ENCODE measurements at regions not wholly inside any gene's neighbourhood (a gene's known extent, or its start where the extent isn't known, plus 50 kb on each side); places are given as distances from the start of the nearest gene placed in this dataset.

DNA sequence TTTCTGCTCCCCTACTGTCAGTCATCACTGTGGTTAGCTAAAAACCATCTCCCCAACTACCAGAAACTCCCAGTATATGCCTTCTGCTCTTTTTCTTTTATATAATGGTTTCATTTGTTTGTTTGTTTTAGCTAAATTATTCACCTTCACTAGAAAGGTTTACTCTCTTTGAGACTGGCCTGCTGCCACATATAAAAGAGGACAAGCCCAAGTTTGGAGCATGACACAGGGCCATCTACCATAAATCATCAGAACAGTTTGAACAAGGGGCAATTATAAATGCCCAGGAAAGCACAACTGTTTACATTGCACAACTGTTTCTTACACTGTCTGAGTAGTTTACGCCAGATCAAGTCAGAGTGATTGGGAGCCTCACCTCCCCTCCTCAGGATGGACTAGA, 471.0 kb upstream of the PIK3C3 start:
- DNase-seq (ENCODE audit: low read depth) (no peak), FAIRE-seq (no peak)
- Mint-ChIP-seq H3K4me3 (ENCODE audit: unreplicated experiment) (no peak overlapping the region), H3K9me3 (ENCODE audit: unreplicated experiment) (no peaks in the 10 kb centered on the region), H3K27me3 (ENCODE audit: low read depth, unreplicated experiment) (peaks cover 2% of the 10 kb centered on the region), H3K4me1 (ENCODE audit: low read depth, unreplicated experiment) (no peaks in the 10 kb centered on the region), H3K36me3 (ENCODE audit: low read depth, unreplicated experiment) (no peaks in the 10 kb centered on the region), H3K27ac (ENCODE audit: unreplicated experiment) (no peak overlapping the region)
- no peaks in the 10 kb centered on the region for H3K79me2 ChIP-seq (ENCODE audit: insufficient read depth, low read length)
- no peaks in the 10 kb centered on the region for H3K27me3 ChIP-seq (ENCODE audit: insufficient read depth, low read length)
- no peaks in the 10 kb centered on the region for H3K9me3 ChIP-seq (ENCODE audit: insufficient read depth, low read depth, low read length)
- H3K4me2 ChIP-seq (ENCODE audit: low read length), result no peak overlapping the region
- H3K27ac ChIP-seq (ENCODE audit: low read depth, low read length), result no peak overlapping the region
- H3K4me3 ChIP-seq (ENCODE audit: insufficient read depth, low read depth, low read length), result no peak overlapping the region
- no peaks in the 10 kb centered on the region for H3K4me1 ChIP-seq (ENCODE audit: insufficient read depth, low read length)
- no peak for TF ChIP-seq EZH2 (IDR thresholded peaks at IDR 0.05; ENCODE audit: insufficient read depth, low read length)
- TF ChIP-seq, protein P1, sequence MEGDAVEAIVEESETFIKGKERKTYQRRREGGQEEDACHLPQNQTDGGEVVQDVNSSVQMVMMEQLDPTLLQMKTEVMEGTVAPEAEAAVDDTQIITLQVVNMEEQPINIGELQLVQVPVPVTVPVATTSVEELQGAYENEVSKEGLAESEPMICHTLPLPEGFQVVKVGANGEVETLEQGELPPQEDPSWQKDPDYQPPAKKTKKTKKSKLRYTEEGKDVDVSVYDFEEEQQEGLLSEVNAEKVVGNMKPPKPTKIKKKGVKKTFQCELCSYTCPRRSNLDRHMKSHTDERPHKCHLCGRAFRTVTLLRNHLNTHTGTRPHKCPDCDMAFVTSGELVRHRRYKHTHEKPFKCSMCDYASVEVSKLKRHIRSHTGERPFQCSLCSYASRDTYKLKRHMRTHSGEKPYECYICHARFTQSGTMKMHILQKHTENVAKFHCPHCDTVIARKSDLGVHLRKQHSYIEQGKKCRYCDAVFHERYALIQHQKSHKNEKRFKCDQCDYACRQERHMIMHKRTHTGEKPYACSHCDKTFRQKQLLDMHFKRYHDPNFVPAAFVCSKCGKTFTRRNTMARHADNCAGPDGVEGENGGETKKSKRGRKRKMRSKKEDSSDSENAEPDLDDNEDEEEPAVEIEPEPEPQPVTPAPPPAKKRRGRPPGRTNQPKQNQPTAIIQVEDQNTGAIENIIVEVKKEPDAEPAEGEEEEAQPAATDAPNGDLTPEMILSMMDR (IDR thresholded peaks at IDR 0.05; ENCODE audit: insufficient read depth, low read depth, low read length), result no peak
- no peak overlapping the region for H2AFZ ChIP-seq (ENCODE audit: low read depth, low read length)
- no peaks in the 10 kb centered on the region for H4K20me1 ChIP-seq (ENCODE audit: insufficient read depth, low read length)
- H3K9ac ChIP-seq (ENCODE audit: low read length), result no peak overlapping the region
- no peaks in the 10 kb centered on the region for H3K36me3 ChIP-seq (ENCODE audit: insufficient read depth, low read length)

DNA sequence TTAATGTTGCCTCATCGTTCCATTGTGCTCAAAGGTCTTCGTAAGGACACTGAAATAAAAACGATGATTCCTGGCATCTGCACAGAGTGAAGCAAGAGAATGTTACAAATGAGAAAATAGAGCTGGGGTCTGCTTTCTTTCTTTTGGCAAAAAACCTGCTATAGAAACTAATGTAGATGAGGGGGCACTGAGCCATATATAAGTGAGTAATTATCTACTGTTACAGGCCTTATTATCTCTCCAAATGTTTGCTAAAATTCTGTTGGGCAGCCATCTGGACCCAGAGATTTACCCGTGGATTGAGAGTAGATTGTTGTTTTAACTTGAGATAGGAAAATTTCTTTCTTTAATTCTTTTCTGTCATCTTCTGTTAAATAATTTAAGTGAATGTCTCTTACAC, 472.5 kb upstream of the PIK3C3 start:
- Histone ChIP-seq H4K20me1 (ENCODE audit: insufficient read depth, low read length) (no peaks in the 10 kb centered on the region), H3K9ac (ENCODE audit: low read length) (no peak overlapping the region), H3K4me1 (ENCODE audit: insufficient read depth, low read length) (no peaks in the 10 kb centered on the region), H2AFZ (ENCODE audit: low read depth, low read length) (no peak overlapping the region), H3K4me3 (ENCODE audit: insufficient read depth, low read depth, low read length) (no peak overlapping the region), H3K36me3 (ENCODE audit: insufficient read depth, low read length) (no peaks in the 10 kb centered on the region), H3K27me3 (ENCODE audit: insufficient read depth, low read length) (no peaks in the 10 kb centered on the region), H3K27ac (ENCODE audit: low read depth, low read length) (no peak overlapping the region), H3K79me2 (ENCODE audit: insufficient read depth, low read length) (no peaks in the 10 kb centered on the region), H3K9me3 (ENCODE audit: insufficient read depth, low read depth, low read length) (no peaks in the 10 kb centered on the region), H3K4me2 (ENCODE audit: low read length) (no peak overlapping the region)
- Mint-ChIP-seq H3K36me3 (ENCODE audit: low read depth, unreplicated experiment) (no peaks in the 10 kb centered on the region), H3K4me3 (ENCODE audit: unreplicated experiment) (no peak overlapping the region), H3K9me3 (ENCODE audit: unreplicated experiment) (no peaks in the 10 kb centered on the region), H3K27me3 (ENCODE audit: low read depth, unreplicated experiment) (peaks cover 2% of the 10 kb centered on the region), H3K27ac (ENCODE audit: unreplicated experiment) (no peak overlapping the region), H3K4me1 (ENCODE audit: low read depth, unreplicated experiment) (no peaks in the 10 kb centered on the region)
- DNase-seq (ENCODE audit: low read depth), result no peak
- no peak for TF ChIP-seq EZH2 (IDR thresholded peaks at IDR 0.05; ENCODE audit: insufficient read depth, low read length)
- TF ChIP-seq, protein P1 (IDR thresholded peaks at IDR 0.05; ENCODE audit: insufficient read depth, low read depth, low read length), result no peak
- no peak for FAIRE-seq

DNA sequence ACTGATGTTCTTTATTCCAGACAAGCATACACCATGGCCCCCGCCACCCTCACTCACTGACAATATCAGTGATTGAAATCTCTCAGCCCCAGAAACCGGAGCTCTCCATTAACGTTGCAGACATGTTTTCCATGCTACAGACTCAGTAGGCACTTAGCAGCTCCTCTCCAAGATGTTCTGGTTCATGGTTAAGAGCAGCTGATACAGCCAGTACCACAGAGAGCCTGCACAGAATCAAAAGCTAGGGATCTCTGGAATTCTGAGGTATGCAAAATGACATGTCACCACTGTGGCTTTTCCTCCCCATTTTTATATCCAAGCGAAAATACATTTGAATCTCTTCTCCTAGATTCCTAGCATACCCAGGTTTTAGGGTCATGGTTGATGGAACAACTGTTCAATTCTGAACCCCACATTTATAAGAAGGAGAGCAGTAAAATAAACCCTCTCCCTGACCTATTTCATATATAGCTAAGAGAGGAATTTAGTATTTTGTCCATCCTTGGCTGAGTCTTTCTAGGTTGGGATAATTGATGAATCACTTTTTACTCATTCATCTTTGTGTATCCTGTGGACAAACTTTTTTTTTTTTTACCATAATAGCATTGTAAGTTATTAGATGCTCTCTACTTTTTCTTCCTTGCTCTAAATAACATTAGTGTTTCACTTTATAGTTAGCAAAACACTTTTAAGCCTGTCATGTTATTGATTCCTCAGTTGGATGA, 488.4 kb upstream of the PIK3C3 start:
- Mint-ChIP-seq H3K9me3 (ENCODE audit: unreplicated experiment) (no peaks in the 10 kb centered on the region), H3K36me3 (ENCODE audit: low read depth, unreplicated experiment) (no peaks in the 10 kb centered on the region), H3K4me3 (ENCODE audit: unreplicated experiment) (no peak overlapping the region), H3K4me1 (ENCODE audit: low read depth, unreplicated experiment) (peaks cover 10% of the 10 kb centered on the region), H3K27me3 (ENCODE audit: low read depth, unreplicated experiment) (no peaks in the 10 kb centered on the region), H3K27ac (ENCODE audit: unreplicated experiment) (peak overlapping the region; percentile 34)
- no peaks in the 10 kb centered on the region for H3K9me3 ChIP-seq (ENCODE audit: insufficient read depth, low read depth, low read length)
- H4K20me1 ChIP-seq (ENCODE audit: insufficient read depth, low read length), result no peaks in the 10 kb centered on the region
- no peak overlapping the region for H3K27ac ChIP-seq (ENCODE audit: low read depth, low read length)
- H3K9ac ChIP-seq (ENCODE audit: low read length), result no peak overlapping the region
- H3K4me1 ChIP-seq (ENCODE audit: insufficient read depth, low read length), result peaks cover 11% of the 10 kb centered on the region
- no peaks in the 10 kb centered on the region for H3K27me3 ChIP-seq (ENCODE audit: insufficient read depth, low read length)
- no peak overlapping the region for H2AFZ ChIP-seq (ENCODE audit: low read depth, low read length)
- no peaks in the 10 kb centered on the region for H3K79me2 ChIP-seq (ENCODE audit: insufficient read depth, low read length)
- no peaks in the 10 kb centered on the region for H3K36me3 ChIP-seq (ENCODE audit: insufficient read depth, low read length)
- DNase-seq (ENCODE audit: low read depth), result peak; percentile 12
- H3K4me2 ChIP-seq (ENCODE audit: low read length), result peak overlapping the region; percentile 54
- no peak for TF ChIP-seq EZH2 (IDR thresholded peaks at IDR 0.05; ENCODE audit: insufficient read depth, low read length)
- TF ChIP-seq, protein P1 (IDR thresholded peaks at IDR 0.05; ENCODE audit: insufficient read depth, low read depth, low read length), result no peak
- H3K4me3 ChIP-seq (ENCODE audit: insufficient read depth, low read depth, low read length), result no peak overlapping the region
- FAIRE-seq, result no peak
